A673 (cell line): ENCODE measurements at regions not wholly inside any gene's neighbourhood (a gene's known extent, or its start where the extent isn't known, plus 50 kb on each side); places are given as distances from the start of the nearest gene placed in this dataset.

Experiments
- CTCF ChIP-seq: fragments of 300-800, 200-600 bp; sonication (generic); conservative IDR thresholded peaks from 2 replicates; pipeline ENCODE4 v1.5.1; 2017; ENCODE audit warnings: low read depth, mild to moderate bottlenecking, antibody characterized with exemption, low read length, moderate library complexity, mixed read lengths
- EZH2 ChIP-seq: fragments of 200-600 bp; sonication (generic); IDR thresholded peaks from 2 replicates; pipeline ENCODE4 v1.6.1; 2017; ENCODE audit warnings: borderline replicate concordance, low read depth, mild to moderate bottlenecking, mixed read lengths, antibody characterized with exemption, low read length; ENCODE audit not compliant: poor library complexity, severe bottlenecking

GRCh38 chr5:67992923-67993322 lies 222.6 kb upstream of the PIK3R1 start:
- TF ChIP-seq CTCF (no peak), EZH2 (no peak)
